H9 (cell line): ENCODE measurements at regions not wholly inside any gene's neighbourhood (a gene's known extent, or its start where the extent isn't known, plus 50 kb on each side); places are given as distances from the start of the nearest gene placed in this dataset.

Experiments
- DNase-seq: peaks from one replicate; pipeline ENCODE4 v3.0.0-alpha.2; 2017
- H2AFZ ChIP-seq: one replicate; pipeline ENCODE4 v1.6.1; 2013; ENCODE audit warnings: mild to moderate bottlenecking, low read length, control low read depth, moderate library complexity
- H2AK5ac ChIP-seq: 2 replicates; pipeline ENCODE4 v1.6.1; 2013; ENCODE audit warnings: low read length, control low read depth, mixed read lengths; ENCODE audit not compliant: insufficient read length
- H2BK120ac ChIP-seq: one replicate; pipeline ENCODE4 v1.6.1; 2013; ENCODE audit warnings: low read depth, mild to moderate bottlenecking, low read length, control low read depth, inconsistent platforms; ENCODE audit not compliant: poor library complexity, severe bottlenecking
- H2BK12ac ChIP-seq: 2 replicates; pipeline ENCODE4 v1.6.1; 2013; ENCODE audit warnings: low read length, control low read depth, mixed read lengths, low read depth; ENCODE audit not compliant: insufficient read length
- H2BK15ac ChIP-seq: 2 replicates; pipeline ENCODE4 v1.6.1; 2013; ENCODE audit warnings: low read depth, low read length, control low read depth
- H2BK20ac ChIP-seq: one replicate; pipeline ENCODE4 v1.6.1; 2013; ENCODE audit warnings: low read depth, mild to moderate bottlenecking, low read length, control low read depth, inconsistent platforms; ENCODE audit not compliant: poor library complexity, severe bottlenecking
- H2BK5ac ChIP-seq: 2 replicates; pipeline ENCODE4 v1.6.1; 2013; ENCODE audit warnings: low read length, control low read depth, mixed read lengths; ENCODE audit not compliant: insufficient read length
- H3K14ac ChIP-seq: 2 replicates; pipeline ENCODE4 v1.6.1; 2013; ENCODE audit warnings: low read length, control low read depth; ENCODE audit not compliant: insufficient read depth
- H3K18ac ChIP-seq: 2 replicates; pipeline ENCODE4 v1.6.1; 2013; ENCODE audit warnings: low read depth, mild to moderate bottlenecking, mixed read lengths, low read length, control low read depth; ENCODE audit not compliant: insufficient read length
- H3K23ac ChIP-seq: 2 replicates; pipeline ENCODE4 v1.6.1; 2013; ENCODE audit warnings: low read length, control low read depth, mixed read lengths, low read depth; ENCODE audit not compliant: insufficient read length
- H3K23me2 ChIP-seq: 2 replicates; pipeline ENCODE4 v1.6.1; 2013; ENCODE audit warnings: low read depth, mild to moderate bottlenecking, mixed read lengths, low read length, control low read depth; ENCODE audit not compliant: insufficient read length, poor library complexity, severe bottlenecking
- H3K27ac ChIP-seq: 2 replicates; pipeline ENCODE4 v1.5.1; 2013; ENCODE audit warnings: low read length, control low read depth, mixed read lengths, low read depth; ENCODE audit not compliant: insufficient read length
- H3K27me3 ChIP-seq: 2 replicates; pipeline ENCODE4 v1.6.1; 2013; ENCODE audit warnings: low read length, control low read depth, inconsistent platforms; ENCODE audit not compliant: insufficient read depth
- H3K4ac ChIP-seq: 2 replicates; pipeline ENCODE4 v1.6.1; 2013; ENCODE audit warnings: low read depth, mild to moderate bottlenecking, control low read depth, inconsistent platforms, low read length, moderate library complexity
- H3K4me1 ChIP-seq: 2 replicates; pipeline ENCODE4 v1.6.1; 2013; ENCODE audit warnings: low read length, control low read depth, inconsistent platforms; ENCODE audit not compliant: insufficient read depth
- H3K4me2 ChIP-seq: 2 replicates; pipeline ENCODE4 v1.6.1; 2013; ENCODE audit warnings: low read length, control low read depth, mixed read lengths; ENCODE audit not compliant: insufficient read length, insufficient read depth
- H3K56ac ChIP-seq: 2 replicates; pipeline ENCODE4 v1.6.1; 2013; ENCODE audit warnings: low read depth, mild to moderate bottlenecking, mixed read lengths, low read length, control low read depth; ENCODE audit not compliant: insufficient read length
- H3K79me1 ChIP-seq: 2 replicates; pipeline ENCODE4 v1.6.1; 2013; ENCODE audit warnings: low read depth, mild to moderate bottlenecking, moderate library complexity, low read length, control low read depth, inconsistent platforms; ENCODE audit not compliant: insufficient read depth, poor library complexity, severe bottlenecking
- H3K79me2 ChIP-seq: 2 replicates; pipeline ENCODE4 v1.6.1; 2013; ENCODE audit warnings: low read length, control low read depth, inconsistent platforms; ENCODE audit not compliant: insufficient read depth
- H3K9ac ChIP-seq: 2 replicates; pipeline ENCODE4 v1.6.1; 2013; ENCODE audit warnings: low read length, control low read depth, mixed read lengths; ENCODE audit not compliant: insufficient read length; ENCODE audit errors: extremely low read depth
- H3K9me3 ChIP-seq: one replicate; pipeline ENCODE4 v1.6.1; 2013; ENCODE audit warnings: low read depth, low read length, inconsistent platforms; ENCODE audit not compliant: control insufficient read depth
- H3T11ph ChIP-seq: one replicate; pipeline ENCODE4 v1.6.1; 2013; ENCODE audit warnings: mild to moderate bottlenecking, low read length, control low read depth, inconsistent platforms
- H4K20me1 ChIP-seq: one replicate; pipeline ENCODE4 v1.6.1; 2013; ENCODE audit not compliant: control insufficient read depth, insufficient read length, insufficient read depth
- H4K5ac ChIP-seq: 2 replicates; pipeline ENCODE4 v1.6.1; 2013; ENCODE audit warnings: low read depth, mild to moderate bottlenecking, mixed read lengths, low read length, control low read depth; ENCODE audit not compliant: insufficient read length
- H4K8ac ChIP-seq: replicated peaks from 2 replicates; pipeline ENCODE4 v1.6.1; 2013; ENCODE audit warnings: low read length, control low read depth, mixed read lengths, low read depth; ENCODE audit not compliant: insufficient read length
- H4K91ac ChIP-seq: 2 replicates; pipeline ENCODE4 v1.6.1; 2013; ENCODE audit warnings: low read depth, mild to moderate bottlenecking, moderate library complexity, mixed read lengths, low read length, control low read depth; ENCODE audit not compliant: insufficient read length
- H3K27ac Mint-ChIP-seq, 3 experiments: 2 replicates in 2 of 3; 3 replicates in 1 of 3; pipeline ENCODE4 v1.8.0; 2020 to 2021; ENCODE audit warnings: mixed read lengths in 3 of 3, mild to moderate bottlenecking in 1 of 3, moderate library complexity in 1 of 3
- H3K27me3 Mint-ChIP-seq: 2 replicates; pipeline ENCODE4 v1.8.0; 2021; ENCODE audit warnings: low read depth, mild to moderate bottlenecking, moderate library complexity, mixed read lengths
- H3K36me3 Mint-ChIP-seq, 3 experiments: 2 replicates in 2 of 3; 3 replicates in 1 of 3; pipeline ENCODE4 v1.8.0; 2020 to 2021; ENCODE audit warnings: low read depth in 3 of 3, mixed read lengths in 3 of 3; ENCODE audit not compliant: insufficient read depth in 1 of 3
- H3K4me1 Mint-ChIP-seq, 2 experiments: 2 replicates each; pipeline ENCODE4 v1.8.0; 2020; ENCODE audit warnings: mixed read lengths in 2 of 2
- H3K4me3 Mint-ChIP-seq, 2 experiments: 2 replicates in 1 of 2; 3 replicates in 1 of 2; pipeline ENCODE4 v1.8.0; 2020 to 2021; ENCODE audit warnings: mild to moderate bottlenecking in 2 of 2, mixed read lengths in 2 of 2, moderate library complexity in 1 of 2
- H3K9me3 Mint-ChIP-seq, 2 experiments: 2 replicates in 1 of 2; 3 replicates in 1 of 2; pipeline ENCODE4 v1.8.0; 2020; ENCODE audit warnings: mild to moderate bottlenecking in 2 of 2, mixed read lengths in 2 of 2, moderate library complexity in 1 of 2
- CTCF ChIP-seq: fragments of 200-600 bp; sonication (generic); conservative IDR thresholded peaks from 3 replicates; pipeline ENCODE4 v1.8.0; 2021; ENCODE audit warnings: antibody characterized with exemption, mild to moderate bottlenecking
- WGBS: extraction: QIAGEN DNeasy Blood & Tissue Kit; methylation state at CpG from one replicate; pipeline ENCODE4 v1.1.7; 2013; ENCODE audit warnings: missing lambda C conversion rate, low lambda C conversion rate, mixed read lengths; ENCODE audit not compliant: insufficient read length; ENCODE audit errors: extremely low coverage; 5-methylcytosine and 5-hydroxymethylcytosine counted together

GRCh38 chr1:208907790-208908189 lies 663.6 kb upstream of the PLXNA2 start:
- no peak overlapping the region for H3K23ac ChIP-seq
- no peak for DNase-seq
- H3K14ac ChIP-seq: no peak overlapping the region

More at GRCh38 chr1:208907790-208908189, 663.6 kb upstream of the PLXNA2 start:
- no peaks in the 10 kb centered on the region; the same call in 1 of the 2 replicates for H3K27me3 Mint-ChIP-seq
- H3K4me1 Mint-ChIP-seq: peaks cover 9% of the 10 kb centered on the region in 2 experiments; a peak in 3 of 4 replicates
- no peak for TF ChIP-seq CTCF
- H3K4me3 Mint-ChIP-seq: no peak overlapping the region
- Histone ChIP-seq H2BK5ac (no peak overlapping the region), H3K23me2 (no peaks in the 10 kb centered on the region), H2BK20ac (no peak overlapping the region), H4K5ac (no peak overlapping the region), H3K4me1 (no peaks in the 10 kb centered on the region), H3K4me2 (no peak overlapping the region), H2BK15ac (no peak overlapping the region), H3K27ac (no peak overlapping the region), H3K18ac (no peak overlapping the region), H4K20me1 (no peaks in the 10 kb centered on the region), H3K4ac (no peak overlapping the region), H4K91ac (no peak overlapping the region), H2AK5ac (no peak overlapping the region), H3K9me3 (no peaks in the 10 kb centered on the region), H2BK120ac (no peak overlapping the region), H3K79me1 (no peaks in the 10 kb centered on the region), H4K8ac (no peak overlapping the region), H3K27me3 (no peaks in the 10 kb centered on the region), H2AFZ (no peak overlapping the region), H3K9ac (no peak overlapping the region), H3K56ac (no peak overlapping the region), H2BK12ac (no peak overlapping the region), H3K79me2 (no peaks in the 10 kb centered on the region), H3T11ph (no peak overlapping the region)
- no peaks in the 10 kb centered on the region for H3K36me3 Mint-ChIP-seq
- no CpG with 5 or more reads among the region's 4 CpGs for WGBS
- H3K9me3 Mint-ChIP-seq: no peaks in the 10 kb centered on the region; a peak in 1 of 5 replicates
- no peak overlapping the region for H3K27ac Mint-ChIP-seq
